ENCODE measurements at regions not wholly inside any gene's neighbourhood (a gene's known extent, or its start where the extent isn't known, plus 50 kb on each side); places are given as distances from the start of the nearest gene placed in this dataset.

DNA sequence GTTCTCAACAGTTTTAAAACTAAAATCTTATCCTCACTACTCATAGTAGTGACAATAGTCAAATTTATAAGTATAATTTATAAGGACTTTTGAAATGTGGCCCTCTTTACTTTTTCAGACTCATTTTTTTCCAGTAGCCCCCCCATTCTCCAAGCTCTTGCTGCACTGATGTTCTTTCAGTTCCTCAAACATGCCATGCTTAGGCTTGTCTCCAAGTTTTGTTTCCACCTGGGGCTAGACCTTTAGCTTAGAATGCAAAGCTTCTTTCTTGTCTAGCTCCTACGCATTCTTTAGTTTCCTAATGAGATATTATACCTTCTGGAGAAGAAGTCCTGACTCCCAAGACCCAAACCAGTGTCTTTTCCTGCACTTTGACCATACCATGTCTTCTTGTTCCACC, 222.6 kb downstream of the NOL4 start:
- TF ChIP-seq, protein P1, sequence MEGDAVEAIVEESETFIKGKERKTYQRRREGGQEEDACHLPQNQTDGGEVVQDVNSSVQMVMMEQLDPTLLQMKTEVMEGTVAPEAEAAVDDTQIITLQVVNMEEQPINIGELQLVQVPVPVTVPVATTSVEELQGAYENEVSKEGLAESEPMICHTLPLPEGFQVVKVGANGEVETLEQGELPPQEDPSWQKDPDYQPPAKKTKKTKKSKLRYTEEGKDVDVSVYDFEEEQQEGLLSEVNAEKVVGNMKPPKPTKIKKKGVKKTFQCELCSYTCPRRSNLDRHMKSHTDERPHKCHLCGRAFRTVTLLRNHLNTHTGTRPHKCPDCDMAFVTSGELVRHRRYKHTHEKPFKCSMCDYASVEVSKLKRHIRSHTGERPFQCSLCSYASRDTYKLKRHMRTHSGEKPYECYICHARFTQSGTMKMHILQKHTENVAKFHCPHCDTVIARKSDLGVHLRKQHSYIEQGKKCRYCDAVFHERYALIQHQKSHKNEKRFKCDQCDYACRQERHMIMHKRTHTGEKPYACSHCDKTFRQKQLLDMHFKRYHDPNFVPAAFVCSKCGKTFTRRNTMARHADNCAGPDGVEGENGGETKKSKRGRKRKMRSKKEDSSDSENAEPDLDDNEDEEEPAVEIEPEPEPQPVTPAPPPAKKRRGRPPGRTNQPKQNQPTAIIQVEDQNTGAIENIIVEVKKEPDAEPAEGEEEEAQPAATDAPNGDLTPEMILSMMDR (IDR thresholded peaks at IDR 0.05): no peak
- TF ChIP-seq POLR2A (IDR thresholded peaks at IDR 0.05): no peak

Measured in body of pancreas (tissue), 4 donors.